Globus pallidus (tissue), 1 donor: ENCODE measurements at regions not wholly inside any gene's neighbourhood (a gene's known extent, or its start where the extent isn't known, plus 50 kb on each side); places are given as distances from the start of the nearest gene placed in this dataset.

Experiments used
- DNase-seq: peaks from one replicate; pipeline ENCODE4 v3.0.0-alpha.2; 2015; ENCODE audit warnings: low spot score

DNA sequence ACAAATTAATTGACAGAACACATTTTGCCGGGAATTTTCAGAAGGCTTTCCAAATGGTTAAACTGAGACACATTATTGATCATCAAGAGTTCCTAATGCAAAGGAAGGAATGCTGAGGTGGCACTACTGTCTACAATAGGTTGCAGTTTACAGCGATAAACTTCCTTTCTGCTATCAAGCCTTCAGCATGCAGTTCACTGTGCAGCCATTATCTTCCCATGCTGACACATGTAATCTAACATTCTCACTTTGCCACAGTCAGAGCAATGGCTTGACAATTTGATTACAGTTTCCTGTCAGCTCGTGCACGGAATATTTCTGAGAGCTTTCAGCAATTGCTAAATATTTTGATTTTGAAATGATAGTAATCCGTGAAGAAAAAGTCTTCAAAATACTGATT lies 166.9 kb upstream of the PRMT6 start:
- no peak for DNase-seq

DNA sequence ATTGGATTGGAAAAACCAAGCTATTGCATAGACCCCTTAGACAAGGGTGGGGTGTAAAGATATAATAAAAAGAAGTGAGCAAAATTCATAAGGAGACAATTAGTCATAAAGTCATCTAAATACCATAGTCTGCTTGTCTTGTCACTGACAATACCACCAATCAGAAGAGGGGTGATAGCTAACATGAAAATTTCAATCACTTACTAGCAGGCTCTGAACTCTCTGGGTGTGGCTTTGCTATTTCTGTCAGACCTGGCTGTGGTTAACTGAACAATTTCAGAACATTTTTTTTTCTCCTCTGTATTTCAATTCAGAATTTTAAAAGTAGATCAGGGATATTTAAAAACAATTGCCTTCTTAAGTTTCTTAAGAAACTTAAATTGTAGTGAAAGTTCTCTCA lies 158.5 kb upstream of the PRMT6 start:
- no peak for DNase-seq

DNA sequence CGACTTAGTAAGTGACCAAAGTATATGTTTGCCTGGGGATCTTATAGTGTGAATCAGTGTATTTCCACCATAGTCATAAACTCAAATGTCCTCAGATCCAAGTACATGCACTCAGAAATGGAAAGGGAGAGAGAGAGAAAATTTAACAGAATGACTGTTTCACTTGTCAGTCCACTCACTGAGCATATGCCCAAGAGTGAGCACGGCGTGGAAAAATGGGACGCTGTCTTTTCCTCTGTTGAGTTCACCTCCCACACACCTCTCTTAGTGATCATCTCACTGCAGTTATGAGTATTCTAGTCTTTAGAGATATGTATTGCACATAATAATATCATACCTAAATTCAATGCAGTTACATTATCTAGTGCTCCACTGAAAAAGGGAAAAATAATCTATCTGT lies 156.8 kb upstream of the PRMT6 start:
- no peak for DNase-seq

DNA sequence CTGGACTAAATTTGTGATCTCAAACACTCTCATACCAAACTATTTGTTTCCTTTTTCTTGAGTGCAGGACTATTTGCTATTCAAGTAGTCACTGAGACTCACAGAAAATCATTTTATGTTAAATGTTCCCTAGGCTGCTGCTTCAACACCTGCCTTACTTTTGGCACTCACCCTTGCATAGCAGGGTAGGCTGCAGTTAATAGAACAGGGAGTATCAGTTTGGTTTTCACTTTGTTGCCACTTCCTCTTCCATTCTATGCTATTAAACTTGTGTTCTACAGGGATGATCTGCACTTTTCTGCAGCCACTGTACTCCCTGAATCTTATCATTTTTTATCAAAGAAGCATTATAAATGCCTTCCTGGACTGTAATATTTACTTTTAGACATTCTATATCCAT lies 148.7 kb upstream of the PRMT6 start:
- no peak for DNase-seq

DNA sequence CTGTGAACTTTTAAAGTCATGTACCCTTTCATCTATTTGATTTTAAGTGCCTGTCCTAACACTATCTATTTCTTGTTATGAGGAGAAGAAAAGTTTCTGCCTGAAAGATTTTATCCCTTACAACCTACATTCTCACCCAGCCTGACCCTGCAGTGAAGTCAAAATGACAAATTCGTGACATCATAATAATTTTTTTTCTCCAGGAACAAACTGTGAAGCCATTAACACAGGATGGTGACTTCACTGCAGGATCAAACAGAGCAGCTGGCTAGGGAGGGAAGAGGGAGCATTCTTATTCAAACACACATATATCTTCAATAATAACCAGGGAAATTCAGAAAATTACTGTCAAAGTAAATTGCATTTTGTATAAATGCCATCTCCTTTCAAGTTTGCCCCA lies 147.8 kb upstream of the PRMT6 start:
- DNase-seq: no peak

DNA sequence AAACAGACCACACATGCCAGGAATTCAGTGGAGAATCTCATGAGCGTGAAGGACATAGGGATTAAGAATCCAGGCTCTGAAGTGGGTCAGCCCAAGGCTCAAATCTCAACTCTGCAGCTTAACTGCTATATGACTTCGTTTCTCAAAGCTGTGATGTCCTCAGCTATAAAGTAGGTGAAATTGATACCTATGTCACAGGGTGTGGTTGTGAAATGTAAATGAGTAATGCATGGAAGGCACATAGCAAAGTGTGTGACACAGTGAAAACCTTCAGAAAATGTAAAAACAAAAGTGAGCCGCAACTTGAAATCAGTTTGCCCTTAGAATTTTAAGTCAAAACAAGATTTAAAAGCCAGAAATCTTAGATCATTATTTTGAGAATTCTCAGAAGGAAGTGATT lies 145.7 kb upstream of the PRMT6 start:
- no peak for DNase-seq

DNA sequence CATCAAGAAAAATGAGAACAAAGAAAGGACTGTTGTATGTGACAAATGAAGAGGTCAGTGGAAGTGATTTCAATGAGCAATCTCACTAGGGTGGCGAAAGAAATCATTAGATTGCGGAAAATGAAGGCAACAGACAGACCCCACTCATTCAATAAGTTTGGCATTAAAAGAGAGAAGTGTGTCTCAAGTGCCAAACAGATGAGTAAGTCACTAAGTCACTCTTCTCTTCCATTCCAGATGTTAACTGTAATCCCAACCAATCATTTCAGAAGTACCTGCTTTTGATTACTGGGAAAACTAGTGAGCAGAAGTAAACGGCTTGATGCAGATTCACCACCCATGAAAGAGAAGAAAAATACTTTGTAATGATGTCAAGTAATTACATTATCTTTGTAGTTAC lies 144.3 kb upstream of the PRMT6 start:
- DNase-seq: no peak

DNA sequence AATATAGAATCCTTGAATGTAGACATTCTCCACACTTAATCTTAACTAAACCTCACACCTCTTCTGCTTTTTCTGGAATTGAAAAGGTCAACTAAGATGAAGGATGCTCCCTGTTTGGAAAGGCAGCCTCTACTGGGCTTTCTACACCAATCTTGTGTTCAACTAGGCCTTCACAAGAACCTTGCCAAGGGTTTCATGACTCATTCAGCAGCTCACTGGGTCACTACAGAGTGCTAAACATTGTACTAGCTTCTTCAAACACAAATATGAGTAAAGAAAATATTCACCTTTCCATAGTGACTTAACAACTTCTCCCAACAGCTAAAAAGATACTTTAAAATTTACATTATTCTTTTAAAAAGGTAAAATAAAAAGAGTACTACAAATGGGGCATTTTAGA lies 135.3 kb upstream of the PRMT6 start:
- no peak for DNase-seq

DNA sequence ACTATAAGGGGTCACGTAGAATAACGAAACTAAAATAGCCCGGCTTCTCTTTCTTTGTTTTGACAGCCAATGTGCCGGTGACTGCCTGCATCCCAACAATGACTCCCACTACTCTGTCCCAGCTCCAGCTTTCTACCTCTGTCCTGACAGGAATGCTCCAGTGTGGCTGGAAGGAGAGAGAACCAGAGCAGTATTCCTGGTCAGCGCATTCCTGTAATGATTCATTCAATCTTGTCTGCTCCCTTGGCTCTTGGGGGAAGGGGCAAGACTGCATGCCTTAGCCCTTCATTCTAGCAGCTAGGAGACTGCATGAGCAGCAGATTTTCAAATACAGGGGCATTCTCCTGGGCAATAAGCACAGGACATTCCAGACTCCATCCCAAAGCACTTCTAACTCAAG lies 132.1 kb upstream of the PRMT6 start:
- DNase-seq: peak; percentile 5

DNA sequence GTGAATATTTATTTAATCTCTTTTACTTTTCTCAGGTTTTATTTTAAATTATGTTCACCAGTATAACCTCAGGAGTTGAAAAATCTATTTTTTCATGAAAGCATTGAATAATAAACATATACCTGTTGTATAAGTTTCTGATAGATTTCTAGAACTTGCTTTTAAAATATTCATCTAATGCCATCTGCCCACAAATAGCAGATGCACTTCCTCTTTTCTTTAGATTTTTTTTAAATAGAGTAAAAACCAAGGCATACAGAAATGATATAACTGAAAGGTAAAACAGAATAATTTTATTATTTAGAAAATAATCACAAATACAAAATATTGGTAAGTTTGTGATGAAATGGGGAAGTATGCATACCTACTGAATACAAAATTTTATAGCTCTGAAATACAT lies 130.7 kb upstream of the PRMT6 start:
- no peak for DNase-seq

DNA sequence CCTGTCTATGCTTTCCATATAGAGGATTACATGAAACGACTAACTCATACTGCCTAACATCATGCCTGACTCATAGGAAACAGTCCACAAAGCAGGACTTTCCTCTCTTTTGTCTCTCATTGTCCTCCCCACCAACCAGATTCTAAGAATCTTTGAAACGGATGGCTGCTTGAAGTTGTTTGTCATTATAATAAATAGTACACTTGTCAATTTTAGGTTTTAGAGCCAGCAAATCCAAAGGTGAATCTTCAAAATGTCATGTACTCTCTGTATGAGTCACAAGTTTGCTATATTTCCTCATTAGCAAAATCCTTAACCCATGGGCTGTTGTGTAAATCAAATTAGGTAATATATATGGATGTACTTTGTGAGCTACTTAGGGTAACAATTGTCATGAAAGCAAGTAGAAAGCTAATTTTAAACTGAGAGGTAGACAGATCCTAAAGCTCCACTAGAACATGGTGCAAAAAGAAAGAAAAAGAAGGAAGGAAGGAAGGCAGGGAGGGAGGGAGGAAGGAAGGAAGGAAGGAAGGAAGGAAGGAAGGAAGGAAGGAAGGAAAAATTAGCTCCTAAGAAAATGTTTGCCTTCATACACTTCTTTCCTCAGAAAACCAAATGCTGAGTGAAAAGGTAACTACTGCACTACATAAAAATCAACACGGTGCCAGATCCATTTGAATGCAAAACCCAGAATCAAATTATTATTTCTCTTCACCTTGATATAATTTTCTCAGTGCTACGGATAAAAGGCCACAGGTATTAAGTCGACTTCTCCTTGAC lies 129.5 kb upstream of the PRMT6 start:
- no peak for DNase-seq

DNA sequence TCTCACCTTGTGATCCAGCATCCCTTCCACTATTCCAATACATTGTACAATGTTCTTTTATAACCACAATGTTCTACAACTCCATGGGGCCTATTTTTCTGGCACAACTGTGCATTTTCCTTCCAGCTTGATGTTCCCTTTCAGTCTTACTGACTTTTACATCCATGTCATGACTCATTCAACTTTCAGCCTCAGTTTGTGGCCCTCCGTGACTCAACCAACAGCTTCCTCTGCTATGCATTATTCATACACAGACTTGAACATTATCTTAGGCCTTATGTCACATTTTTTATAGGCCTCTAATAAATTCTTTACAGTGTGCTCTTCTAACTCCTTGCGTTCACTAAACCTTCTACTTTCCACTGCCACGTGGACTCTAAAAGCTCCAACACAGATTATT lies 119.4 kb upstream of the PRMT6 start:
- DNase-seq: no peak

DNA sequence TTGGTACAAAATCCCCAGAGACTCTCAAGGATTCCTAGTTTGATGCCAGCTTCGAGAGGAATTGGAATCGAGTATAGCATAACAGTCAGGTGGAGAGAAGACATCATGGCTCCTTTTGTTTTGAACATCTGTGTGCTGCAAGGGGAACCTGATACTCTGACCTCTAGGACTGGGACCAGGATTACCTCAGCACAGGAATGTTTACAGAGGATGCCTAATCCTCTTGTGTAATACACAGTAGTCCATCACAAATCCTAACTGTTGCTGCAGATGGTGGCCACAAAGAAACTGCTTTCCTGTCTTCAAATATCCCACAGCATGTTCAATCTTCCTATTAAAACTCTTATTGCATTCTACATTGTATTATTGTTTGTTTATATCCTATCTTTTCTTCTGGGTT lies 111.8 kb upstream of the PRMT6 start:
- DNase-seq: no peak

DNA sequence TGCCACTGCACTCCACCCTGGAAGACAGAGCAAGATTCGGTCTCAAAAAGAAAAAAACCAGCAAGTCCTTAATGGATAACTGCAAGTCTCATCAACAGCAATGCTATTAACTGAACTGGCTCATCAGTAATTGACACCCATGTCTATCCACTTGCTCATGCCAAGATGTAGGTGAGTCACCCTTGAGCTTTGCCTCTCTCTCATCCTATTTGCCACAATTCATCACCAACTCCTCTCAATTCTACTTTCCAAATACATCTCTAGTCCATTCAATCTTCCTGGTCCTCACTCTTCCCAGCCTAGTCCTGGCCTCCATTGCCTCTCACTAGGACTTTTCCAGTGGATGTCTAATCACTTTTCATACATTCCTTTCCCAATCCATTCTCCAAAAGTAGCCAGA lies 103.7 kb upstream of the PRMT6 start:
- no peak for DNase-seq

DNA sequence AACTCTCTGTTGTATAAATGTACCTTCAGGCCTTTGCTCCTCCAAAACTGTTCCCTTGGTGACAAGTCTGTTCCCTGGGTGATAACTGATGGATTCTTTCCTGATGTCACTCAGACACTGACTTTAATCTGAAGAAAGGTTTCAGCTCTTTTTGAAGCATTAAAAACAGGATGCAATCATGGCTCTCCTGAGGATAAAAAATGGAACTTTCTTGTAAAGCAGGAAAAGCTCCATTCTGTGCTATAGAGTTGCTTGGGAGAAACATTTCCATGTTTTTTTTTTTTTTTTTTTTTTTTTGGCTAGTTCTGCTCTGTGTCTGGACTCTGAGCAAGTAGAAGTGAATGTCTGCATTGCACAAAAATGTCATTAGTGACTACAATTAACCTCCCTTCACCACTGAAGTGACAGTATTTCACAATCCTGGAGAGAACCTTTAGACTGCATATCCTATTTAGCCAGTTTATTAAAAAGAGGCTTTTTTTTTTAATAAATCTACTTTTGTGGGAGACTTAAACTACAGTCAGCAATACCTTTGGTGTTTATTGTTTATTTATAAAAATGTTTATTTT lies 101.7 kb upstream of the PRMT6 start:
- DNase-seq: no peak

DNA sequence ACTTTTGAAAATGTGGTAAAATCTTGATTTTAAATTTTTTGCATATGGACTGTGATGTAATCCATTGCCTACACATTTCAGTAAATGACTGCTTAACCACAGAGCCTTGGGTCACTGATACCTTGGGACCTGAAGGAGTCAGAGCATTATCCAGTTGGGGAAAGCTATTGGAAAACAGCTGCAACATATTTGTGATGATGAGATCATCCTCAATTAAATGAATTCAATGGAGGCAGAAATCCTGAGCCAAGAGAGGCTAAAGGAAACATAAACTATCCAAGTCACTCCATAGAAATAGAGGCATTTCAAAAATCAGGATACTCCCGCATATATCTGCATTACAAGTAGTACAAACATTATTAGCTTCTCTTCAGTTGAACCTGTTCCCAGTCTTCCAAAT lies 99.8 kb upstream of the PRMT6 start:
- no peak for DNase-seq

DNA sequence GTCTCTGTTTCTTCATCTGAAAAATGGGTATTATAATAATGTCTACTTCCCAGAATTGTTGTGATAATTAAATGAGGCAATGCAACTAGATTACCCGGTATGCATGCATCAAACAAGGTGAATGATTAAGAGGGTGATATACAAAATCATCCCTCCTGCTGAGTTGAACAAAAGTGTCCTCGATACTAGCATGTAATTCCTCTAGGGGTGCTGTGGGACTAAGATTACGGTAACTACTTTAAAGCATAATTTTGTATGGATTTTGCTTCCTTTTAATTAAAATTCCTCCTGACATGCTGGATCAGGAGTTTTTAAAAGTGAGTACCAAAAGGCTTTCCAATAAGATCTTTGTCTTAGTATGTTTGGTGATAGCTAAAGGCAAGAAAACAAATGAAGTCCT lies 98.7 kb upstream of the PRMT6 start:
- DNase-seq: no peak

DNA sequence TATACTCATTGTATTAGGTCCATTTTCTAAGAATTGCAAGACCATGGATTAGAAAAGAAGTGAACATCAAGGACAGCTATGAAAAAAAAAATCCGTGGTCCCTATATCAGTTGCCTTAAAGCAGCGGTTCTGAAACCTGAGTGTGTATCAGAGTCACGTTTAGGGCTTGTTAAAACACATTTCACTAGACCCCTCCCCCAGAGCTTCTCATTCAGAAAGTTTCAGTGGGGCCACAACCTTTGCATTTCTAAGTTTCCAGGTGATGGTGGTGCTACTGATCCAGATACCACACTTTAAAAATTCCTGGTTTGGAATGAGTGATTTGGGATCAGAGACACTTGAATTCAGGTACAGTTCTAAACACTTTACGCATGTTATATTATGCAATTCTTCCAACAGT lies 96.1 kb upstream of the PRMT6 start:
- no peak for DNase-seq

DNA sequence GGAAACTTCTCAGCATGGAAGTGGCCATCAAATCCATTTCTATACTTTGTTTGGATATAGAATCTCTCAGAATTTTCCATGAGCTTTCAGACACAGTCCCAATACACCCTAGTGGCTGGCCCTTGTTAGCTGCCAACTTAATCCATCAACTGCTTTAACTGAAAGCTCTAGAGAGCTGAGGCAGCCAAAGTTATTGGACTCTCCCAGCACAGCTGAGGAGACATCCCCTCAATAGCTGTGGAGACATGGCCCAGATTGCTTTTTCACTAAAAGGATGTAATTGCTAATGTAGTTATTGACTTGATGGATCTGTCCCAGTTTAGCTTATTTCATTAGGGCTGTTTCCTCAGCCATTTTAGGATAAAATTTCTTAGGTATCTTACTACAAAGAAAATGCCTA lies 94.8 kb upstream of the PRMT6 start:
- no peak for DNase-seq

DNA sequence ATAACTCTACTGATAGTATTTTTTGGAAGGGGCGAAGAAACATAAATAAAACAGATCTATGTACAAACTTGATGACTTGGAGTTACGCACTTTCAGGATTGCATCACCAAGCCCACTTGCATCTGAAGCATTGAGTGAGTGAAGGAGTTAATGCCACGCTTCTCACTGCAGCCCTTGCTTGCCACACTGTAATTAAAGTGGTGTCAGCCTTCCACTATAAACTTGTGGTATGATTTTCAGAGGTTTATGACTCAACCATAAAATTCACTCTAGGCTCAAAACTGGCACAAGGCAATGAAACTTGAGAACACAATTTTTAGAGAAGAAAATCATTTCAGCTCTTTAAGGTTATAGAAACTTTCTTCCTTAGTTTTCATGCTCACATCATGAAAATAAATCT lies 93.9 kb upstream of the PRMT6 start:
- DNase-seq: no peak

DNA sequence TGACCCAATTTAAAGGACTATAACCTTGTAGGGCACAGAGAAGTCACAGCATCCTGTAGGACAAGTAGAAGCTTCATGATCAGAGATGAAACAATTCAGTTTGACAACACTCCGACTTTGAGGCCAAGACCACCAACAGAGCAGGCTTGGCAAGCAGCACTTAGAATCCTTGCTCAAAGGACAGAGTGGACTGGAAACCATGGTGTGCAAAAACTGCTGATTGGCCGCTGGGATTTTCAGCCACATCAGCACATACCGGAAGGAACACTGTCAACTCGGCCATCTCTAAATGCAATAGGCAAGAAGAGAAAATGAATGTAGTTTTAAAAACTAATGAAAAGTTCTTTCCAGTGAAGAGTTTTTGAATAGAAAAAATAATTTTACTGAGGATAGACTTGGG lies 92.0 kb upstream of the PRMT6 start:
- no peak for DNase-seq

DNA sequence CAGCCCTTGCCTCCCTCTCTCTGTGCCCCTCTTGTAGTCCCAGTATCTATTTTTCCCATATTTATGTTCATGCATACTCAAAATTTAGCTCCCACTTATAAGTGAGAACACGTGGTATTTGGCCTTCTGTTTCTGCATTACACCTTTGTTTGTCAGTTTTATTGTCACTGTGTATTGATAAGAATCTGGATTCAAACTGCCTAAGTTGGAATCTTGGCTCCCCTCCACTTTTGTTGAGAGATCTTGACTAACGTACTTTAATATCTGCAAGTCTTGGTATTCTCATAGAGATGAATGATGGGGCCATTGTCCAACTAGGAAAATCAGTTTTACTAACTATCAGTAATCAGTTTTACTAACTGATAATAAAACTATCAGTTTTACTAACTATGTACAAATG lies 87.8 kb upstream of the PRMT6 start:
- no peak for DNase-seq

DNA sequence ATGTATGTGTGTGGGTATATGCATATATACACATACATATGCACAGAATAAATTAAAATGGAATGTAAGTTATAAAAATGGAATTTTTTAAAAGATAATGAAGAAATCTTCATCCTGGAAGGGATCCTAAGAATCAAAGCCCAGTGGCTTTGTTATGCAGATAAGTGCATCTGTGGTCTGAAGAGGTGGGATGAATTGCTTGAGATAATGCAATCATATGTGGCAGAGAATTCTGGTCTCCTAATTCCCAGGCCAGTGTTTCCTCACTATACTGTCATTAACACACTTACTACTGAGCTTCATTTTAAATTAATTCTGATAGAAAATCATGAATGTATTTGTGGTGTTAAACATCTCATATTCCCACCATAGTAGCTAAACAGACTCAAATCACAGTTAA lies 86.7 kb upstream of the PRMT6 start:
- DNase-seq: no peak

DNA sequence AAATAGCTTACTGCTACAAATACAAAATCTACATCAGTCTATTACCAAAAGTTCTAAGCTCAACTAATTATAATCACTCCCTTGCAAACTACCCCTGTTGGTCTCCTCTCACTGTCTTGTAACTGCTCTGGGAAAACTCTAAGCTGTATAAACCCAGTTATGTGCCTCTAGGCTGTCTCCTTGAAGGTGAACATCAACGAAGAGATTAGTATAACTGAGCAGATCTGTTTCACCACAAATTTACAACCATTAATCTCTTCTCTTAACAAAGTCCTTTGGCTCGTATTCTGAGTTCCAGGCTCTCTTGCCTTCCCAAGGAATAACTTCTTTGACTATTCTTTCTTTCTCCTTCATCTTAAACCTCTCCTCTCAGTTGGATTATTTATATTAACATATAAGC lies 84.4 kb upstream of the PRMT6 start:
- no peak for DNase-seq
